K562 (cell line): ENCODE measurements at regions not wholly inside any gene's neighbourhood (a gene's known extent, or its start where the extent isn't known, plus 50 kb on each side); places are given as distances from the start of the nearest gene placed in this dataset.
A peak's percentile ranks its signal among the peaks of the same experiment; 100 is the strongest.

Experiments used
- ATAC-seq: fragments of 200-7000 bp; cut with Tn5 transposase; 3 replicates; pipeline ENCODE4 v1.9.1; 2020; ENCODE audit warnings: moderate library complexity
- BruUV-seq: library from RNA; stranded (reverse); fragments of 400-500 nt; replicated peaks from 2 replicates; lab custom pipeline; 2021; lab: Mats Ljungman, UMichigan
- CTCF ChIA-PET: fragments of 300-600 bp; formaldehyde crosslinking; extraction: SDS; loops from one replicate; lab custom pipeline; 2021; ENCODE audit warnings: low intra/inter-chr PET ratio; lab: Yijun Ruan, JAX
- POLR2A ChIA-PET: fragments of 300-600, 350-650 bp; sonication (Branson Sonifier 250); formaldehyde crosslinking; extraction: SDS; loops from one replicate; lab custom pipeline; 2021; ENCODE audit warnings: antibody characterized with exemption, inconsistent platforms; lab: Yijun Ruan, JAX
- DNase-seq, 4 experiments: peaks; one replicate each; pipeline versions ENCODE4 v3.0.0 to v3.0.0-alpha.2; 2011 to 2018; ENCODE audit warnings: low spot score in 3 of 4, mixed read lengths in 3 of 4; ENCODE audit errors: extremely low read depth in 1 of 4
- FAIRE-seq: peaks from 2 replicates; lab custom pipeline; 2011; peaks lifted over from hg19 to GRCh38; lab: Jason Lieb, UNC
- H2AFZ ChIP-seq: 2 replicates; pipeline ENCODE4 v1.6.0; 2011; ENCODE audit warnings: low read depth, low read length, control low read depth, inconsistent platforms
- H3K27ac ChIP-seq: fragments of 200-600 bp; 3 replicates; pipeline ENCODE4 v1.8.0; 2011; ENCODE audit warnings: low read depth, mild to moderate bottlenecking, control low read depth, inconsistent platforms, low read length, moderate library complexity, mixed read lengths; ENCODE audit errors: extremely low read depth
- H3K27me3 ChIP-seq, 2 experiments: fragments of 300-600 bp in 1 of 2; 2 replicates in 1 of 2; 3 replicates in 1 of 2; pipeline versions ENCODE4 v1.6.0 to v1.8.0; 2011; ENCODE audit warnings: inconsistent platforms in 2 of 2, low read length in 2 of 2, mild to moderate bottlenecking in 1 of 2, mixed read lengths in 1 of 2, moderate library complexity in 1 of 2; ENCODE audit not compliant: control insufficient read depth in 2 of 2, insufficient read depth in 2 of 2
- H3K36me3 ChIP-seq: fragments of 300-600 bp; 3 replicates; pipeline ENCODE4 v1.8.0; 2011; ENCODE audit warnings: mild to moderate bottlenecking, low read length, inconsistent platforms; ENCODE audit not compliant: control insufficient read depth, insufficient read depth
- H3K4me1 ChIP-seq, 2 experiments: fragments of 200-600 bp in 1 of 2; replicated peaks in 1 of 2; 2 replicates in 1 of 2; 3 replicates in 1 of 2; pipeline versions ENCODE4 v1.5.1 to v1.8.0; 2011; ENCODE audit warnings: inconsistent platforms in 2 of 2, low read length in 2 of 2, mild to moderate bottlenecking in 1 of 2, mixed read lengths in 1 of 2, moderate library complexity in 1 of 2; ENCODE audit not compliant: control insufficient read depth in 2 of 2, insufficient read depth in 2 of 2
- H3K4me2 ChIP-seq: 2 replicates; pipeline ENCODE4 v1.6.1; 2011; ENCODE audit warnings: low read length, control low read depth, inconsistent platforms, mixed read lengths; ENCODE audit not compliant: insufficient read depth
- H3K4me3 ChIP-seq: fragments of 200-600 bp; sonication (generic), shearing (Covaris generic); 2 replicates; pipeline ENCODE4 v1.5.1; 2016; ENCODE audit warnings: control low read depth, inconsistent platforms
- H3K79me2 ChIP-seq: fragments of 200-600 bp; 3 replicates; pipeline ENCODE4 v1.8.0; 2011; ENCODE audit warnings: low read length, inconsistent platforms; ENCODE audit not compliant: control insufficient read depth, insufficient read depth
- H3K9ac ChIP-seq, 2 experiments: 2 replicates each; pipeline versions ENCODE4 v1.6.0 to v1.6.1; 2011; ENCODE audit warnings: low read depth in 2 of 2, low read length in 2 of 2, control low read depth in 1 of 2, inconsistent platforms in 1 of 2, mild to moderate bottlenecking in 1 of 2, mixed read lengths in 1 of 2; ENCODE audit not compliant: insufficient read depth in 1 of 2
- H3K9me1 ChIP-seq: one replicate; pipeline ENCODE4 v1.6.0; 2011; ENCODE audit warnings: inconsistent platforms, mild to moderate bottlenecking, low read length, moderate library complexity; ENCODE audit not compliant: control insufficient read depth, insufficient read depth
- H3K9me3 ChIP-seq: replicated peaks from 2 replicates; pipeline ENCODE4 v1.5.1; 2011; ENCODE audit warnings: low read depth, low read length, inconsistent platforms; ENCODE audit not compliant: control insufficient read depth, insufficient read depth
- H4K20me1 ChIP-seq: replicated peaks from 2 replicates; pipeline ENCODE4 v1.6.1; 2011; ENCODE audit warnings: low read length, inconsistent platforms, mixed read lengths; ENCODE audit not compliant: control insufficient read depth, insufficient read depth
- CREBBP ChIP-seq: IDR thresholded peaks from one replicate; pipeline ENCODE4 v1.6.1; 2012; ENCODE audit warnings: low read depth, mild to moderate bottlenecking, control low read depth, inconsistent platforms, low read length
- EWSR1 ChIP-seq: fragments of 450-650 bp; IDR thresholded peaks from 2 replicates; pipeline ENCODE4 v1.6.1; 2018; ENCODE audit warnings: borderline replicate concordance, mild to moderate bottlenecking, low read depth, moderate library complexity; ENCODE audit not compliant: partially characterized antibody
- HMGN3 ChIP-seq: IDR thresholded peaks from 2 replicates; pipeline ENCODE4 v1.6.1; 2011; ENCODE audit warnings: borderline replicate concordance, low read depth, mild to moderate bottlenecking, mixed read lengths, low read length; ENCODE audit not compliant: insufficient read length; ENCODE audit errors: extremely low read depth
- MEF2D ChIP-seq: conservative IDR thresholded peaks from 2 replicates; pipeline ENCODE4 v1.6.1; 2016; ENCODE audit warnings: low read depth, missing genetic modification characterization, missing compliant biosample characterization
- NFXL1 ChIP-seq: fragments of 450-650 bp; formaldehyde crosslinking; IDR thresholded peaks from 2 replicates; pipeline ENCODE4 v1.4.0; 2021; ENCODE audit warnings: mild to moderate bottlenecking
- RCOR1 ChIP-seq, 2 experiments: IDR thresholded peaks; 2 replicates each; pipeline ENCODE4 v1.6.1; 2012; ENCODE audit warnings: low read depth in 2 of 2, low read length in 2 of 2, borderline replicate concordance in 1 of 2, improper control_type of control experiment in 1 of 2
- SMC3 ChIP-seq: conservative IDR thresholded peaks from 2 replicates; pipeline ENCODE4 v1.6.1; 2011; ENCODE audit warnings: low read depth, low read length, improper control_type of control experiment; ENCODE audit not compliant: insufficient read depth
- TEAD2 ChIP-seq: fragments of 450-650 bp; IDR thresholded peaks from 2 replicates; pipeline ENCODE4 v1.6.1; 2016; ENCODE audit warnings: missing genetic modification characterization, control low read depth, missing compliant biosample characterization
- ZBTB8A ChIP-seq: fragments of 450-650 bp; IDR thresholded peaks from 2 replicates; pipeline ENCODE4 v1.6.1; 2018; ENCODE audit warnings: mild to moderate bottlenecking, moderate library complexity; ENCODE audit not compliant: partially characterized antibody
- ZNF175 ChIP-seq: fragments of 200-800 bp; sonication (Bioruptor generic); IDR thresholded peaks from 2 replicates; pipeline ENCODE4 v1.6.1; 2016; ENCODE audit warnings: low read depth, mild to moderate bottlenecking, missing genetic modification characterization, missing compliant biosample characterization
- WGBS: fragments of 100-300 bp; shearing (Covaris generic); methylation state at CpG from one replicate; pipeline ENCODE4 v1.1.6; 2016; ENCODE audit warnings: low coverage, mixed read lengths; ENCODE audit not compliant: insufficient coverage; ENCODE audit errors: missing lambda C conversion rate; 5-methylcytosine and 5-hydroxymethylcytosine counted together
- in situ Hi-C: fragments of 300-500 bp; cut with MboI; formaldehyde crosslinking; loops from 4 replicates; pipeline ENCODE4 v1.15.0; 2018; ENCODE audit warnings: inconsistent platforms, mixed read lengths
- intact Hi-C: fragments of 100-400 bp; cut with micrococcal nuclease; formaldehyde crosslinking; loops from 2 replicates; pipeline ENCODE4 v1.14.2; 2022
- TF ChIP-seq, protein P1 (sequence below): sonication (generic); formaldehyde crosslinking; IDR thresholded peaks from 2 replicates; pipeline ENCODE4 v1.8.0; 2022; ENCODE audit warnings: mild to moderate bottlenecking, missing genetic modification reagents
- TF ChIP-seq, protein P2 (sequence below), 2 experiments: fragments of 250-450 bp in 1 of 2; fragments of 450-650 bp in 1 of 2; sonication (Bioruptor Pico) in 1 of 2; IDR thresholded peaks; 2 replicates each; pipeline versions ENCODE4 v1.6.1 to v1.8.0; 2016 to 2021; ENCODE audit warnings: mild to moderate bottlenecking in 2 of 2, moderate library complexity in 2 of 2, missing compliant biosample characterization in 1 of 2, missing genetic modification characterization in 1 of 2
- TF ChIP-seq, protein P3 (sequence below): fragments of 250-450 bp; sonication (Bioruptor Pico); IDR thresholded peaks from 2 replicates; pipeline ENCODE4 v1.9.0; 2021; ENCODE audit warnings: mild to moderate bottlenecking
- TF ChIP-seq, protein P4 (sequence below): IDR thresholded peaks from 2 replicates; pipeline ENCODE4 v1.6.1; 2014; ENCODE audit warnings: antibody characterized with exemption
- TF ChIP-seq, protein P5 (sequence below): fragments of 450-650 bp; formaldehyde crosslinking; IDR thresholded peaks from 2 replicates; pipeline ENCODE4 v1.4.0; 2020; ENCODE audit warnings: mild to moderate bottlenecking, moderate library complexity

DNA sequence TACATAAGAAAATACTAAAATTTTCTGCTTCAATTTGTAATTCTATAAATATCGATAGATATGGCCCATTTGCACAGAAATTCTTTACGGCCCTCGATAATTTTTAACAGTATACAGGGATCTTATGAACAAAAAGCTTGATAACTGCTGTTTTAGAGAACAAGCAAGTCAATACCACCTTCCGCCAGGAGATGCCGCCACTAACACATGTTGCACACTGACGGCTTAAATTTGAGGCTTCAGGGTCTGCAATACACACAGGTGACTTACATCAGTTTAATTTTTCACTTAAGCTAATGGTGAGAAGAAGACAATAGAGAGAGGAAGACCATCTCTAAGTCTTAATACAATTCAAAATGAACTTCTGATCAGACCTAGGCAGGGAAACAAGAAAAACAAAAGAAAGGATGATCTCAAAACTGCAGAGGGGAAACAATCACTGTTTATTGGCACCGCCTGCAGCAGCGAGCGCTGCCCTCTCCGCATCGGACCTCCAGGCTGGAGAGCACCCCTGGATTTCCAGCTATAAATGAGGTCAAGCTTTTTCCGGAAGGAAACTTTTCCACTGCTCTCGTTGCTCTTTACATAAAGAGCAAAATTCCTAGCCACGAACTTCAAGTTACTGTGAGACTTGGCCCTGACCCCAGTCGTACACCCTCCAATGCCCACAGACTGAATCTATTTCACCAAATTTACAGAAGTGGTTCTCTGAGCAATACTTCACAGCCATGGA, 53.9 kb downstream of the OTOR start:
- FAIRE-seq: peak; percentile 35
- CTCF ChIA-PET: interaction anchor here (0.5 to 0.9 kb wide), 2 partner anchors 19 to 640 kb away, joined by 4 to 5 read pairs; no protein-coding TSS in a partner anchor
- POLR2A ChIA-PET: no interaction called here
- peak; percentile 17 to 58 (median 34) for DNase-seq
- Histone ChIP-seq H3K9ac (no peak overlapping the region), H3K27ac (no peak overlapping the region), H3K27me3 (no peaks in the 10 kb centered on the region), H3K36me3 (no peaks in the 10 kb centered on the region), H3K79me2 (no peaks in the 10 kb centered on the region), H3K4me1 (no peaks in the 10 kb centered on the region), H3K9me3 (no peaks in the 10 kb centered on the region), H4K20me1 (no peaks in the 10 kb centered on the region), H3K4me2 (no peak overlapping the region), H3K9me1 (no peaks in the 10 kb centered on the region), H2AFZ (no peak overlapping the region), H3K4me3 (no peak overlapping the region)
- peak; percentile 79 for ATAC-seq
- BruUV-seq: no TSS peak
- WGBS: 2% methylated on average over 9 of the region's 15 CpGs
- in situ Hi-C loops: loop anchor here (10.0 kb wide), 1 partner anchor 623 kb away; no protein-coding TSS in a partner anchor
- intact Hi-C loops: loop anchor here (2.0 to 10.0 kb wide), 3 partner anchors 480 to 1473 kb away; no protein-coding TSS in a partner anchor
- TF ChIP-seq HMGN3: no peak
- TF ChIP-seq ZNF175 (CRISPR knock-in tag): no peak
- no peak for TF ChIP-seq CREBBP
- TF ChIP-seq, protein P1, sequence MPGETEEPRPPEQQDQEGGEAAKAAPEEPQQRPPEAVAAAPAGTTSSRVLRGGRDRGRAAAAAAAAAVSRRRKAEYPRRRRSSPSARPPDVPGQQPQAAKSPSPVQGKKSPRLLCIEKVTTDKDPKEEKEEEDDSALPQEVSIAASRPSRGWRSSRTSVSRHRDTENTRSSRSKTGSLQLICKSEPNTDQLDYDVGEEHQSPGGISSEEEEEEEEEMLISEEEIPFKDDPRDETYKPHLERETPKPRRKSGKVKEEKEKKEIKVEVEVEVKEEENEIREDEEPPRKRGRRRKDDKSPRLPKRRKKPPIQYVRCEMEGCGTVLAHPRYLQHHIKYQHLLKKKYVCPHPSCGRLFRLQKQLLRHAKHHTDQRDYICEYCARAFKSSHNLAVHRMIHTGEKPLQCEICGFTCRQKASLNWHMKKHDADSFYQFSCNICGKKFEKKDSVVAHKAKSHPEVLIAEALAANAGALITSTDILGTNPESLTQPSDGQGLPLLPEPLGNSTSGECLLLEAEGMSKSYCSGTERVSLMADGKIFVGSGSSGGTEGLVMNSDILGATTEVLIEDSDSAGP (CRISPR knock-in tag): no peak
- no peak for TF ChIP-seq NFXL1 (CRISPR knock-in tag)
- TF ChIP-seq, protein P2, sequence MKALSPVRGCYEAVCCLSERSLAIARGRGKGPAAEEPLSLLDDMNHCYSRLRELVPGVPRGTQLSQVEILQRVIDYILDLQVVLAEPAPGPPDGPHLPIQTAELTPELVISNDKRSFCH (CRISPR knock-in tag; IDR thresholded peaks at IDR 0.05): no peak
- TF ChIP-seq, protein P2 (tag; IDR thresholded peaks at IDR 0.05): no peak
- no peak for TF ChIP-seq EWSR1
- no peak for TF ChIP-seq TEAD2 (tag)
- TF ChIP-seq, protein P3, sequence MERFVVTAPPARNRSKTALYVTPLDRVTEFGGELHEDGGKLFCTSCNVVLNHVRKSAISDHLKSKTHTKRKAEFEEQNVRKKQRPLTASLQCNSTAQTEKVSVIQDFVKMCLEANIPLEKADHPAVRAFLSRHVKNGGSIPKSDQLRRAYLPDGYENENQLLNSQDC: no peak
- no peak for TF ChIP-seq ZBTB8A
- TF ChIP-seq MEF2D (tag): no peak
- TF ChIP-seq, protein P4, sequence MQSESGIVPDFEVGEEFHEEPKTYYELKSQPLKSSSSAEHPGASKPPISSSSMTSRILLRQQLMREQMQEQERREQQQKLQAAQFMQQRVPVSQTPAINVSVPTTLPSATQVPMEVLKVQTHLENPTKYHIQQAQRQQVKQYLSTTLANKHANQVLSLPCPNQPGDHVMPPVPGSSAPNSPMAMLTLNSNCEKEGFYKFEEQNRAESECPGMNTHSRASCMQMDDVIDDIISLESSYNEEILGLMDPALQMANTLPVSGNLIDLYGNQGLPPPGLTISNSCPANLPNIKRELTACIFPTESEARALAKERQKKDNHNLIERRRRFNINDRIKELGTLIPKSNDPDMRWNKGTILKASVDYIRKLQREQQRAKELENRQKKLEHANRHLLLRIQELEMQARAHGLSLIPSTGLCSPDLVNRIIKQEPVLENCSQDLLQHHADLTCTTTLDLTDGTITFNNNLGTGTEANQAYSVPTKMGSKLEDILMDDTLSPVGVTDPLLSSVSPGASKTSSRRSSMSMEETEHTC: no peak
- no peak for TF ChIP-seq RCOR1 (IDR thresholded peaks at IDR 0.05; ENCODE audit: borderline replicate concordance in 1 of 2, low read depth in 2 of 2, low read length in 2 of 2)
- TF ChIP-seq SMC3: peak; percentile 22; the same call in 1 of the 2 replicates
- TF ChIP-seq, protein P5, sequence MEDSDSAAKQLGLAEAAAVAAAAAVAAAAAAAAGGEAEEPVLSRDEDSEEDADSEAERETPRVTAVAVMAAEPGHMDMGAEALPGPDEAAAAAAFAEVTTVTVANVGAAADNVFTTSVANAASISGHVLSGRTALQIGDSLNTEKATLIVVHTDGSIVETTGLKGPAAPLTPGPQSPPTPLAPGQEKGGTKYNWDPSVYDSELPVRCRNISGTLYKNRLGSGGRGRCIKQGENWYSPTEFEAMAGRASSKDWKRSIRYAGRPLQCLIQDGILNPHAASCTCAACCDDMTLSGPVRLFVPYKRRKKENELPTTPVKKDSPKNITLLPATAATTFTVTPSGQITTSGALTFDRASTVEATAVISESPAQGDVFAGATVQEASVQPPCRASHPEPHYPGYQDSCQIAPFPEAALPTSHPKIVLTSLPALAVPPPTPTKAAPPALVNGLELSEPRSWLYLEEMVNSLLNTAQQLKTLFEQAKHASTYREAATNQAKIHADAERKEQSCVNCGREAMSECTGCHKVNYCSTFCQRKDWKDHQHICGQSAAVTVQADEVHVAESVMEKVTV (CRISPR knock-in tag): peak; percentile 14; the same call in 1 of the 2 replicates
